Cardiac septum (tissue), 1 donor: ENCODE measurements at regions not wholly inside any gene's neighbourhood (a gene's known extent, or its start where the extent isn't known, plus 50 kb on each side); places are given as distances from the start of the nearest gene placed in this dataset.
"Not testable (repeated sequence)": the region's sequence is repeated elsewhere in the genome, so short reads cannot be mapped to it uniquely, and the experiment has no call there.

ENCODE experiments used
- DNase-seq: peaks from one replicate; pipeline ENCODE4 v3.0.0-alpha.2; 2020; ENCODE audit warnings: low spot score
- intact Hi-C: fragments of 100-400 bp; cut with DNase I; formaldehyde crosslinking; loops from one replicate; pipeline ENCODE4 v1.14.0; 2022
- donor health status: DM: no; HTN: no; CAD: no.

- DNase-seq = no peak
- intact Hi-C loops = no loop called here
Measured at GRCh38 chrX:789096-789495, 158.5 kb downstream of the SHOX start.

GRCh38 chrX:786441-786881 is 155.9 kb downstream of the SHOX start:
- DNase-seq = no peak
- intact Hi-C loops = no loop called here

- intact Hi-C loops = no loop called here
- no peak for DNase-seq
Measured at GRCh38 chrX:784829-785228, 154.2 kb downstream of the SHOX start.

- intact Hi-C loops = no loop called here
- DNase-seq = no peak
Measured at GRCh38 chrX:781224-782204, 150.9 kb downstream of the SHOX start.

- intact Hi-C loops = no loop called here
Measured at GRCh38 chrX:776529-777230, 146.1 kb downstream of the SHOX start.

GRCh38 chrX:776061-776460 is 145.5 kb downstream of the SHOX start:
- intact Hi-C loops = no loop called here
- DNase-seq = no peak

More at GRCh38 chrX:776529-777230, 146.1 kb downstream of the SHOX start:
- no peak for DNase-seq

- no peak for DNase-seq
- intact Hi-C loops = no loop called here
Measured at GRCh38 chrX:774536-774935, 143.9 kb downstream of the SHOX start.

- DNase-seq = no peak
- intact Hi-C loops = no loop called here
Measured at GRCh38 chrX:773292-774025, 142.9 kb downstream of the SHOX start.

- DNase-seq = no peak
- intact Hi-C loops = no loop called here
Measured at GRCh38 chrX:771536-771935, 140.9 kb downstream of the SHOX start.

- intact Hi-C loops = no loop called here
- DNase-seq = no peak
Measured at GRCh38 chrX:769796-770195, 139.2 kb downstream of the SHOX start.

- DNase-seq = no peak
- intact Hi-C loops = no loop called here
Measured at GRCh38 chrX:768596-768995, 138.0 kb downstream of the SHOX start.

GRCh38 chrX:758917-759316 is 128.3 kb downstream of the SHOX start:
- no peak for DNase-seq
- intact Hi-C loops = no loop called here

GRCh38 chrX:750812-751211 is 120.2 kb downstream of the SHOX start:
- intact Hi-C loops = no loop called here
- no peak for DNase-seq

- intact Hi-C loops = no loop called here
- DNase-seq = no peak
Measured at GRCh38 chrX:750263-750662, 119.7 kb downstream of the SHOX start.

GRCh38 chrX:747176-747575 is 116.6 kb downstream of the SHOX start:
- DNase-seq = no peak
- intact Hi-C loops = no loop called here

GRCh38 chrX:739611-740010 is 109.0 kb downstream of the SHOX start:
- no peak for DNase-seq
- intact Hi-C loops = no loop called here

GRCh38 chrX:737021-737420 is 106.4 kb downstream of the SHOX start:
- intact Hi-C loops, DNase-seq: not testable (repeated sequence)

GRCh38 chrX:734362-734761 is 103.8 kb downstream of the SHOX start:
- DNase-seq = no peak
- intact Hi-C loops = no loop called here

GRCh38 chrX:733961-734360 is 103.4 kb downstream of the SHOX start:
- no peak for DNase-seq
- intact Hi-C loops = no loop called here
